H1 (cell line): ENCODE measurements at regions not wholly inside any gene's neighbourhood (a gene's known extent, or its start where the extent isn't known, plus 50 kb on each side); places are given as distances from the start of the nearest gene placed in this dataset.

Experiments
- CTCF ChIP-seq, 3 experiments: IDR thresholded peaks; 1 replicate in 2 of 3; 2 replicates in 1 of 3; pipeline versions ENCODE4 v1.5.1 to v1.6.1; 2011; ENCODE audit warnings: low read length in 3 of 3, mild to moderate bottlenecking in 3 of 3, inconsistent platforms in 2 of 3, low read depth in 1 of 3, moderate library complexity in 1 of 3; ENCODE audit not compliant: insufficient read depth in 1 of 3; ENCODE audit errors: control extremely low read depth in 1 of 3
- JUND ChIP-seq: IDR thresholded peaks from 2 replicates; pipeline ENCODE4 v1.6.1; 2011; ENCODE audit warnings: mild to moderate bottlenecking, improper control_type of control experiment, low read length
- POLR2AphosphoS5 ChIP-seq: IDR thresholded peaks from 2 replicates; pipeline ENCODE4 v1.6.1; 2011; ENCODE audit warnings: low read depth, low read length

GRCh38 chr13:27339299-27339698 is 68.7 kb downstream of the RASL11A start:
- TF ChIP-seq CTCF (IDR thresholded peaks at IDR 0.05; ENCODE audit: control extremely low read depth in 1 of 3, insufficient read depth in 1 of 3, low read depth in 1 of 3, low read length in 3 of 3) (peak; percentile 64 to 81 (median 70)), JUND (no peak), POLR2AphosphoS5 (no peak)
